Gastrocnemius medialis (tissue), 4 donors: ENCODE measurements at regions not wholly inside any gene's neighbourhood (a gene's known extent, or its start where the extent isn't known, plus 50 kb on each side); places are given as distances from the start of the nearest gene placed in this dataset.

Source experiments
- ATAC-seq, 2 donors: fragments of 150-250 bp; one replicate each; pipeline ENCODE4 v1.9.1; 2016
- DNase-seq, 2 donors: peaks; one replicate each; pipeline ENCODE4 v3.0.0-alpha.2; 2019
- H3K27ac ChIP-seq, 4 donors: fragments of 200-600 bp; sonication (generic); 1 replicate in 1 of 4; 2 replicates in 3 of 4; pipeline ENCODE4 v1.5.1; 2016 to 2018; ENCODE audit warnings: mild to moderate bottlenecking in 2 of 4, moderate library complexity in 1 of 4
- H3K27me3 ChIP-seq, 3 donors: fragments of 200-600 bp; sonication (generic) in 2 of 3; 1 replicate in 1 of 3; 2 replicates in 2 of 3; pipeline versions ENCODE4 v1.5.1 to v1.6.0; 2016 to 2019; ENCODE audit warnings: mild to moderate bottlenecking in 1 of 3, moderate library complexity in 1 of 3
- H3K36me3 ChIP-seq, 2 donors: fragments of 200-600 bp; sonication (generic) in 1 of 2; one replicate each; pipeline ENCODE4 v1.5.1; 2017 to 2018
- H3K4me1 ChIP-seq, 2 donors: fragments of 200-600 bp; sonication (generic) in 1 of 2; one replicate each; pipeline ENCODE4 v1.5.1; 2016 to 2017; ENCODE audit warnings: mild to moderate bottlenecking in 2 of 2
- H3K4me3 ChIP-seq, 4 donors: fragments of 200-600 bp; sonication (generic) in 3 of 4; 1 replicate in 1 of 4; 2 replicates in 3 of 4; pipeline ENCODE4 v1.5.1; 2016 to 2019; ENCODE audit warnings: mild to moderate bottlenecking in 2 of 4
- H3K9me3 ChIP-seq, 3 donors: fragments of 200-600 bp; sonication (generic) in 2 of 3; 1 replicate in 1 of 3; 2 replicates in 2 of 3; pipeline ENCODE4 v1.5.1; 2016 to 2019
- POLR2A ChIP-seq, 2 donors: fragments of 450-650 bp; IDR thresholded peaks; one replicate each; pipeline ENCODE4 v1.6.1; 2017; ENCODE audit warnings: antibody characterized with exemption in 2 of 2, mild to moderate bottlenecking in 2 of 2, moderate library complexity in 2 of 2
- in situ Hi-C, 4 donors: fragments of 200-750 bp; cut with MboI; loops; one replicate each; pipeline versions ENCODE4 v1.15.0 to v1.8.0; 2017; ENCODE audit warnings: low sequenced_read_pairs in 4 of 4
- intact Hi-C: fragments of 100-400 bp; cut with DNase I; formaldehyde crosslinking; loops from one replicate; pipeline ENCODE4 v1.15.1; 2023; ENCODE audit warnings: low total_unique reads
- TF ChIP-seq, protein P1 (sequence below), 5 experiments: fragments of 450-650 bp in 3 of 5; fragments of 200-600 bp in 2 of 5; sonication (generic) in 2 of 5; IDR thresholded peaks in 4 of 5; conservative IDR thresholded peaks in 1 of 5; 1 replicate in 4 of 5; 2 replicates in 1 of 5; pipeline ENCODE4 v1.5.1; 2016 to 2019; ENCODE audit warnings: antibody characterized with exemption in 5 of 5, mild to moderate bottlenecking in 3 of 5, moderate library complexity in 3 of 5

DNA sequence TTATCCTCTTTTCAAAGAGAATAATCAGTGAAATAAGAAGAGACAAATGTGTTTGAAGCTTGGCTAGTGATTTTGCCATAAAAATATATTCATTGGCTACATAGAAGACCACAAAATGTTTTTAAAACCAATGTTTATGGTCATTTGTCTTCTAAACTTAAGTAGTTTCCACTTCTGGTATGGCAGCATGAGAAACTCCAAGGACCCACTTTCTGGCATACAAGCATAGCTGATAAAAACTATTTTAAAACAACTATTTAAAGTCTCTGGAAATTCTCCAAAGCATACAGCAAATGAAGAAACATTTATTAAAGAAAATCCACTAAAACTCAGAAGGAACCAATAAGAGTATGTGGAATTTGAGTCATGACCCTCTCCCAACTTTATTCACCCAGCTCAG, 89.2 kb upstream of the TOMM7 start:
- H3K36me3 ChIP-seq: no peaks in the 10 kb centered on the region
- TF ChIP-seq, protein P1, sequence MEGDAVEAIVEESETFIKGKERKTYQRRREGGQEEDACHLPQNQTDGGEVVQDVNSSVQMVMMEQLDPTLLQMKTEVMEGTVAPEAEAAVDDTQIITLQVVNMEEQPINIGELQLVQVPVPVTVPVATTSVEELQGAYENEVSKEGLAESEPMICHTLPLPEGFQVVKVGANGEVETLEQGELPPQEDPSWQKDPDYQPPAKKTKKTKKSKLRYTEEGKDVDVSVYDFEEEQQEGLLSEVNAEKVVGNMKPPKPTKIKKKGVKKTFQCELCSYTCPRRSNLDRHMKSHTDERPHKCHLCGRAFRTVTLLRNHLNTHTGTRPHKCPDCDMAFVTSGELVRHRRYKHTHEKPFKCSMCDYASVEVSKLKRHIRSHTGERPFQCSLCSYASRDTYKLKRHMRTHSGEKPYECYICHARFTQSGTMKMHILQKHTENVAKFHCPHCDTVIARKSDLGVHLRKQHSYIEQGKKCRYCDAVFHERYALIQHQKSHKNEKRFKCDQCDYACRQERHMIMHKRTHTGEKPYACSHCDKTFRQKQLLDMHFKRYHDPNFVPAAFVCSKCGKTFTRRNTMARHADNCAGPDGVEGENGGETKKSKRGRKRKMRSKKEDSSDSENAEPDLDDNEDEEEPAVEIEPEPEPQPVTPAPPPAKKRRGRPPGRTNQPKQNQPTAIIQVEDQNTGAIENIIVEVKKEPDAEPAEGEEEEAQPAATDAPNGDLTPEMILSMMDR (IDR thresholded peaks at IDR 0.05 in 4 of 5, conservative IDR thresholded peaks at IDR 0.05 in 1 of 5): no peak
- TF ChIP-seq POLR2A (IDR thresholded peaks at IDR 0.05): no peak
- no peaks in the 10 kb centered on the region for H3K9me3 ChIP-seq
- in situ Hi-C loops: no loop called here
- H3K4me1 ChIP-seq: peaks cover 25 to 29% of the 10 kb centered on the region in 2 donors
- H3K4me3 ChIP-seq: no peak overlapping the region
- intact Hi-C loops: loop anchor here (1.0 kb wide), 1 partner anchor 41 kb away; no protein-coding TSS in a partner anchor
- no peaks in the 10 kb centered on the region for H3K27me3 ChIP-seq
- peak overlapping the region in 1 of 4 donors; percentile 6 for H3K27ac ChIP-seq
- DNase-seq (no peak), ATAC-seq (no peak)

DNA sequence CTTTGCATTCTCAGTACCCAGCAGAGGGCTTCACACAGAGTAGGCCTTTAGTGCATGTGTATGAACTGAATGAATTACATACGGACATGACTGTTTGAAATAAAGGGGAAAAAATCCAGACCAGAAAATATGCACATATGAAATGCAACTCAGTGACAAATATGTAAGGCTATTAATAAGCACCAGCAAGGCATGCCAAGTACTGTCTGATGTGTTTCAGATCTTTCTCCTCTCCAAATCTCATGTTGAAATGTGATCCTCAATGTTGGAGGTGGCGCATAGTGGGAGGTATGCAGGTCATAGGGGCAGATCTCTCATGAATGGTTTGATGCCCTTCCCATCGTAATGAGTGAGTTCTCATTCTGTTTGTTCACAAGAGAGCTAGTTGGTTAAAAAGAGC, 87.3 kb upstream of the TOMM7 start:
- in situ Hi-C loops: no loop called here
- H3K4me1 ChIP-seq: peaks cover 25 to 29% of the 10 kb centered on the region in 2 donors
- H3K9me3 ChIP-seq: no peaks in the 10 kb centered on the region
- H3K4me3 ChIP-seq: no peak overlapping the region
- DNase-seq (peak in 1 of 2 donors; percentile 5), ATAC-seq (peak; percentile 75 to 76)
- H3K27me3 ChIP-seq: no peaks in the 10 kb centered on the region
- intact Hi-C loops: no loop called here
- H3K36me3 ChIP-seq: no peaks in the 10 kb centered on the region
- H3K27ac ChIP-seq: peak overlapping the region in 2 of 4 donors; percentile 26 to 50
- no peak for TF ChIP-seq POLR2A (IDR thresholded peaks at IDR 0.05)
- TF ChIP-seq, protein P1 (IDR thresholded peaks at IDR 0.05 in 4 of 5, conservative IDR thresholded peaks at IDR 0.05 in 1 of 5): no peak

DNA sequence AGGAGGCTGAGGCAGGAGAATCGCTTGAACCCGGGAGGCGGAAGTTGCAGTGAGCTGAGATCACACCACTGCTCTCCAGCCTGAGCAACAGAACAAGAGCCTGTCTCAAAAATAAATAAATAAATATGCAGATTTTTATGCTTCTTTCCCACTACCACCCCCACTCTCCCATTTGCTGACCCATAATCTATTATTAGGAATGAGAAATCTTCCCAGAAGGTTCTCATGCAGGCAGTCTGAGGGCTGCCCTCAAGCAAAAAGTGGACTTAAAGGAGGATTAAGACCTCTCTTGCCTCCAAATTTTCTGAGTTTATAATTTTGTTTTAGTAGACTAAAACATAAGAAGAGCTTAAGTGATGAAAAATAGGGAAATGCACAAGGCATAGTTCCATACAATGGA, 85.2 kb upstream of the TOMM7 start:
- peak overlapping the region in 1 of 4 donors; percentile 17 for H3K27ac ChIP-seq
- intact Hi-C loops (no loop called here), in situ Hi-C loops (no loop called here)
- H3K4me3 ChIP-seq: no peak overlapping the region
- peaks cover 25 to 29% of the 10 kb centered on the region in 2 donors for H3K4me1 ChIP-seq
- H3K36me3 ChIP-seq: no peaks in the 10 kb centered on the region
- DNase-seq (no peak), ATAC-seq (peak; percentile 56 to 66)
- H3K9me3 ChIP-seq: no peaks in the 10 kb centered on the region
- no peaks in the 10 kb centered on the region for H3K27me3 ChIP-seq
- TF ChIP-seq POLR2A (IDR thresholded peaks at IDR 0.05): no peak
- TF ChIP-seq, protein P1 (IDR thresholded peaks at IDR 0.05 in 4 of 5, conservative IDR thresholded peaks at IDR 0.05 in 1 of 5): no peak

DNA sequence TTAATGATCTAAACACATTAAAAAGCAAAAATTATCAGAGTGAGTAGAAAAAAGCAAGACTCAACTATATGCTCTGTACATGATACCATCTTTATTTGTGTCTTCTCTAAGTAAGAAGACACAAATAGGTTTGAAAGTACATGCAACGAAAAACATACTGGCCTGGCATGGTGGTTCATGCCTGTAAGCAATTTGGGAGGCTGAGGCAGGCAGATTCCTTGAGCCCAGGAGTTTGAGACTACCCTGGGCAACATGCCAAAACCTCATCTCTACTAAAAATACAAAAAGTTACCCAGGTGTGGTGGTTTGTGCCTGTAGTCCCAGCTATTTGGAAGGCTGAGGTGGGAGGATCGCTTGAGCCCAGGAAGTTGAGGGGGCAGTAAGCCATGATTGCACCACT, 78.1 kb upstream of the TOMM7 start:
- intact Hi-C loops: no loop called here

More for the DNA sequence above, 78.1 kb upstream of the TOMM7 start:
- Histone ChIP-seq H3K36me3 (no peaks in the 10 kb centered on the region), H3K9me3 (no peaks in the 10 kb centered on the region), H3K4me1 (peaks cover 0 to 4% of the 10 kb centered on the region in 2 donors), H3K27me3 (no peaks in the 10 kb centered on the region), H3K4me3 (no peak overlapping the region), H3K27ac (no peak overlapping the region)
- no peak for ATAC-seq
- DNase-seq: no peak
- in situ Hi-C loops: no loop called here
- no peak for TF ChIP-seq POLR2A (IDR thresholded peaks at IDR 0.05)
- TF ChIP-seq, protein P1 (IDR thresholded peaks at IDR 0.05 in 4 of 5, conservative IDR thresholded peaks at IDR 0.05 in 1 of 5): no peak
